NCI-H146 (cell line): ENCODE measurements at regions not wholly inside any gene's neighbourhood (a gene's known extent, or its start where the extent isn't known, plus 50 kb on each side); places are given as distances from the start of the nearest gene placed in this dataset.
A peak's percentile ranks its signal among the peaks of the same experiment; 100 is the strongest.

Experiments used
- DNase-seq: peaks from one replicate; lab custom pipeline; 2025; lab: John Stamatoyannopoulos, UW

DNA sequence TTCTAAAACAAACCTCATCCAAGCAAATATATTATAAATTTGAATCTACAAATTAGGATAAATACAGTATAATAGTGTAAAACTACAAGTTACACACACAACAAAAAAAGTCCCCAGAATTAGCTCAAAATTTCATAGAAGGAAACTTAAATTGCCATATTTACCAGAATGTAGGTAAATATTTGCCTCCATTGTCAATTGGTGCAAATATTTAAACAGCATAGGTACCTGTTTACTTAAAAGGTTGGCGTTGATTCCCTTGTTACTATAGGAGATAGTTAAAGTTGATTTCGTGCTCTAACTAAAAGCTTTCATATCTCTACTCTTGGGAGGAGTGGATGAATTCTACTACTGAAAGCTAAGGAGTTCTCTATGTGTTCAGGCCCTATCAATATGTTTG is 111.6 kb upstream of the TENT5A start:
- DNase-seq = peak; percentile 15

GRCh38 chr6:81863123-81863522 is 110.6 kb upstream of the TENT5A start:
- DNase-seq = peak; percentile 6

GRCh38 chr6:81861281-81861680 is 108.8 kb upstream of the TENT5A start:
- no peak for DNase-seq

DNA sequence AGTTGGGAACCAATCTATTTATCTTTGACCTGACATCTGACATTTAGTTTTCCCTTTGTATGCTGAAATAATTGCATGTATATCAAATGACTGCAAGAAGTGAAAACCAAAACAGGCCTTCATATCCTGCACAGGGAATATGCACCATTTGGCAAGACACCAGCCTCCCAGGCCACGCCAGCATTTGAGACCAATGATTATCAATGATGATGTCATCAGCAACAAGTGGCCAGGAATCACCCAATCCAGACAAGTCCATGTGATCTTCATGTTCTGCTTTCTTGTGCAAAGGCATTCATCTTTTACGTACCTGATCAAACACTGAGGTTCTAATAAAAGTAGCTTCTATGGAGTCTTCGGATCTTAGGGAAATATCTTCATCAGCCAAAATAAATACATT is 107.4 kb upstream of the TENT5A start:
- no peak for DNase-seq

GRCh38 chr6:81857812-81858211 is 105.3 kb upstream of the TENT5A start:
- DNase-seq = no peak

- DNase-seq = no peak
These were observed 104.4 kb upstream of the TENT5A start for GRCh38 chr6:81856872-81857271.

DNA sequence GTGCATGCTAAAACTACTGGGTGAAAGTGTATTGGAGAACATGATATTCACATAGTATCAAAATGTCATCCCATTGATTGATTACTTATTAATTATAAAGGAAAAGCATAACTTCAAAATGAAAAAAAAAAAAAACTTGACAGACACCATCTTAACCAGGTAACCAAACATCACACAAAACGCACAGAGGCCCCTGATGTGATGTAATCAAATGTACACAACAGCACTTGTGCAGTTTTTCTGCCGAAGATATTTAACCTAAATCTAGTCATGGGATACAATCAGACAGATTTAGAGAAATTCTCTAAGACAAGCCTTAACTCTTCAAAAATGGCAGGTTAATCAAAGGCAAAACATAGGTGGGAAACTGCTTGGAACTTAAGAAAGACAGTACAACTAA is 102.0 kb upstream of the TENT5A start:
- DNase-seq = no peak

GRCh38 chr6:81853975-81854374 is 101.5 kb upstream of the TENT5A start:
- no peak for DNase-seq

- DNase-seq = no peak
These were observed 96.8 kb upstream of the TENT5A start for GRCh38 chr6:81849248-81849647.

- DNase-seq = no peak
These were observed 95.4 kb upstream of the TENT5A start for GRCh38 chr6:81847866-81848265.

- no peak for DNase-seq
These were observed 92.2 kb upstream of the TENT5A start for GRCh38 chr6:81844686-81845085.

DNA sequence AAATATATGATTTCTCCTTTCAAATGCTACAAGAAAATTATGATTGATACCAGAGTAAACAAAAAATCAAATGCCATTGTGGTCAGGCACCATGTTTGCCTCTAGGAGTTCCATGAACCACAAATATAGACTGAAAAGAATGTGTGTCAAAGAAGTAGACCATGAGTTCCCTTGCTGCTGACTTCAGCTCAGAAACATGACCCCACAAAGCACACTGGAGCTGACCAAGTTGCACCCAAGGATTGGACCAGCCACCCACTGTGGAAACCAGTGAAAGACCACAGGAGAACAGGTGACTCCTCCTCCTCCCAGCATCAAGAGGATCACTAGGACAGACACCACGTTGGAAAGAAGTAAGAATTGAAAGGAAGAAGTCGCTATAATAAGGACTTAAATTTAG is 90.8 kb upstream of the TENT5A start:
- DNase-seq = no peak

DNA sequence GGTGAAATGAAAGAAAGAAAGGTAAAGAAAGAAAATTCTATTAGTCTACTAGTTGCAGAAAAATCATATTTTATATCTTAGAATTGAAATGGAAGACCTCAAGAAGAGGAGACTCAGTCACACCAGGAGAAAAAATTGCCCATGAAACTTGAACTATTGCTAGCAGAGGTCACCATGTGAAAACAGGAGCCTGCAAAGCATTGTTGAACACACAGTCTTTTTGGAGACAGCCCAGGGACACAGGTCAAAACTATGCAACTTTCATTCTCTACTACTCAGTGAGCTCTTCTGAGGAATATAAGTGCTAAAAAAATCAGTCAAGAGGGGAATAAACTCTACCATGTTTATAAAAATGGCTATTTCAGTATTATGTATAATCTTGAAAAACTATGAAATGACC is 89.8 kb upstream of the TENT5A start:
- DNase-seq = no peak

DNA sequence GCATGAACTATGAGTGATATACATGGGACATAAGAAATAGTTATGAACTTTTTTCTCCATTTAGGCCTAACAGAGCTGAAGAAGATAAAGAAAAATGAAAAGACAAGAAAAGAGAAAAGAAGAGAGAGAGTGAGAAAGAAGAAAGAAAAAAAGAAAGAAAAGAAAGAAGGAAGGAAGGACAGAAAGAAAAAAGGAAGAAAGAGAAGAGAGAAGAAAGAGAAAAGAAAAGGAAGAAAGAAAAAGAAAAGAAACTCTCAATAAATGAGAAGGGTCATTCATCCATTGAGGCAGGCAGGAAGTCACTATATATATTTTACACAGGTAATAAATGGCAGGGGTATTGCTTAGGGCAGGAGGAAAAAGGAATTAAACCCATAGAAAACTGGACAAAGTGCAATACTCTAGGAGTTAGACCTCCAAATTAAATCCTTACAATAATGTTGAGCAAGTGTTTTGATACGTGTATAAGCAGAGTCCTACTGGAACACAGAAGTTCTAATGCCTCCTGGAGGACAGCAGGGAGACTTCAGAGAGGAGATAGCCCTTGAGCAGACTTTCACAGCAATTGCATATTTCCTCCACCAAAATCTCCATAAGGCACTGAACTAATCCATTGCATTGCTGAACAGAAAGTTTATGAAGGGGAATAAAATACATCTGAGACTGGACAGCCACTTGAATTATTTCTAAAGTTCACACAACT is 86.4 kb upstream of the TENT5A start:
- no peak for DNase-seq

- DNase-seq = peak; percentile 7
These were observed 85.5 kb upstream of the TENT5A start for GRCh38 chr6:81838031-81838430.

DNA sequence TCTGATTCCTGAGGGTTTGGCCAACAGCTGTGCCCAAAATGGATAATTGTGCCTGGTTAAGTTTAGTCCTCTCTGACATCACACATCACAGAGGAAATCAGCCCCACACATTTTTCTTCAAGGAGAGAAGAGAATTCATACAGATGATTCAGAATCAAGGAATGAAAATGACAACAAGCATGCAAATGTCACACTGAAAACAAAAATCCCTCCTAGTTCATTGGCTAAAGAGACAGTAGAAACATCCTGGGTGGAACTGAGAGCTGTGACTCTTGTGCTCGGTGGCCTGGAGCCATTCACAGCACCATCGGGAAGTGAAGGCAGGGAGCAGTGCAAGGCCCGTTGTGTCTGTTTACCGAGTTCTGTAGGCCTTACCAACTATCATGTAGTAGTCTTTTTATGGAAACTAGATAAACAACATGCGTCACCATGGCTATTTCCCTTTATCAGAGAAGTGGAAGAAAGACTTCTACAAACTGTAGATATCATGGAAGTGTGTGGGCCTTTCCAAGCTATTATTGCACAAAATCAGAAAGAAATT is 81.7 kb upstream of the TENT5A start:
- DNase-seq = no peak

GRCh38 chr6:81832304-81832703 is 79.8 kb upstream of the TENT5A start:
- no peak for DNase-seq

- no peak for DNase-seq
These were observed 78.8 kb upstream of the TENT5A start for GRCh38 chr6:81831274-81831673.

DNA sequence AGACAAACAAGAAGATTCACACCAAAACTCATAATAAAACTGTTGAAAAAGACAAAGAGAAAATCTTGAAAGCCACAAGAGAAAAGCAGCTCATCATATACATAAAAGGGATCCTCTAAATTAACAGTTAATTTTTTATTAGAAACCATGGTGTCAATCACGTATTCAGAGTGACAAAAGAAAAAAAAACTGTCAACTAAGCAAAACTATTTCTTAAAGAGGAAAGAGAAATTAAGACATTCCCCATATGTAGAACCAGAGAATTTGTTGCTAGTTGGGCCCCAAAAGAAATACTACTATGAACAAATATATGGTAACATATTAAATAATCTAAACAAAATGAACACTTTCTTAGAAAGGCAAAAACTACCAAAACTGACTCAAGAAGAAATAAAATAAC is 74.3 kb upstream of the TENT5A start:
- DNase-seq = no peak

- no peak for DNase-seq
These were observed 70.1 kb upstream of the TENT5A start for GRCh38 chr6:81822568-81822967.

- no peak for DNase-seq
These were observed 69.0 kb upstream of the TENT5A start for GRCh38 chr6:81821449-81821848.

GRCh38 chr6:81820980-81821379 is 68.5 kb upstream of the TENT5A start:
- DNase-seq = no peak

- no peak for DNase-seq
These were observed 67.9 kb upstream of the TENT5A start for GRCh38 chr6:81820422-81820821.

DNA sequence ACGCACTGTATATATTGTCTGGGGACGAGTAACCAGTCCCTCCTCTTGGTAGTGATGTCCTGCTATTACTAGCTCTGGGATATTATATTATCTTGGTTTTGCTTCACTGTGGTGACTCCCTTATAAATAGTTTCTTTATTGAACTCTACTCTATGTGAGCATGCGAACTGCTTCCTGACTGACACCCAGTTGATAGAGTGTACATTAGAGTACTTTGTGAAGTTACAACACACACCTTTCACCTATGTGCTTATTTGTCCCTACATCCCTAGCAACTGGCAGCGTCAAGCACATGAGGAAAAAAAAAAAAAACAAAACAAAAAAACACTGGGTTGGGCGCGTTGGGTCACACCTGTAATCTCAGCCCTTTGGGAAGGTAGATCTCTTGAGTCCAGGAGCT is 67.3 kb upstream of the TENT5A start:
- no peak for DNase-seq
